C4-2B (cell line): ENCODE measurements at regions not wholly inside any gene's neighbourhood (a gene's known extent, or its start where the extent isn't known, plus 50 kb on each side); places are given as distances from the start of the nearest gene placed in this dataset.

Experiments
- H3K27ac ChIP-seq: fragments of 450-650 bp; 2 replicates; pipeline ENCODE4 v1.5.1; 2017
- CTCF ChIP-seq: fragments of 450-650 bp; conservative IDR thresholded peaks from 2 replicates; pipeline ENCODE4 v1.5.1; 2017; ENCODE audit warnings: mild to moderate bottlenecking
- ZFX ChIP-seq: fragments of 450-650 bp; IDR thresholded peaks from 2 replicates; pipeline ENCODE4 v1.6.1; 2017

DNA sequence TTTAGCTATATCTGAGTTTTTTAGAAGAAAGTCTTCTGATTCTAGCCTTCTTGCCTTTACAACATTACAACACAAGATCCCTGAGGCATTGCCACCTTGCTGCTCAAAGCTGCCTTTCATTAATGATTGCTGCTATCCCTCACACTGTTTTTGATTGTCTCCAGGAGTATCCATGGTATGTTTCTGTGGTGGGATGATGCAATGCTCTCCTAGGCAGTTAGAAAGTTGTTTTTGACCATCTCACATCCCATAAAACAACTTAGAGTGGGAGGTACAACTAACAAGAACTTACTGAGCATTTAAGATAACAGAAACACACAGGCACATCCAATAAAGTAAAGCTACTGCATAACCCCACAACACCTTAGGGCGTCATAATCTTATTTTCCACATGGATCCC is 1156.0 kb upstream of the LRRTM3 start:
- TF ChIP-seq CTCF (no peak), ZFX (no peak)
- H3K27ac ChIP-seq = no peak overlapping the region

GRCh38 chr10:65778753-65779152 is 1147.1 kb upstream of the LRRTM3 start:
- H3K27ac ChIP-seq = no peak overlapping the region
- TF ChIP-seq ZFX = no peak
- no peak for TF ChIP-seq CTCF

- no peak for TF ChIP-seq ZFX
- no peak for TF ChIP-seq CTCF
- H3K27ac ChIP-seq = no peak overlapping the region
Measured at GRCh38 chr10:65779985-65780384, 1145.9 kb upstream of the LRRTM3 start.

DNA sequence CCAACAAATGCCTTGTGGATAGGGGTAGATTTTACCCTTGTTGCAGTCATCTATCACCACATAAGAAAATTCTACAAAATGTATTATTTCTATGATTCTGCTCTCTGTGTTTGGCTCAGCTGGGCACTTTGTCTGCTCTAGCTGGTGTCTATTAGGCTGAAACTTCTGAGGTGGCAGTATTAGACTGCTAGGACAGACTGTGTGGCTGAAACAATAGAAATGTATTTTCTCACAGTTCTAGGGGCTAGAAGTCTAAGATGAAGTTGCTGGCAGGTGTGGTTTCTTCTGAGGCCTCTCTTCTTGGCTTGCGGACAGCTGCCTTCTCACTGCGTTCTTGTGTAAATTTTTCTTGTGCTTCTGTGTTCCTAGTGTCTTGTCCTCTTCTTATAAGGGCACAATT is 1139.6 kb upstream of the LRRTM3 start:
- H3K27ac ChIP-seq = no peak overlapping the region
- TF ChIP-seq ZFX (no peak), CTCF (no peak)

DNA sequence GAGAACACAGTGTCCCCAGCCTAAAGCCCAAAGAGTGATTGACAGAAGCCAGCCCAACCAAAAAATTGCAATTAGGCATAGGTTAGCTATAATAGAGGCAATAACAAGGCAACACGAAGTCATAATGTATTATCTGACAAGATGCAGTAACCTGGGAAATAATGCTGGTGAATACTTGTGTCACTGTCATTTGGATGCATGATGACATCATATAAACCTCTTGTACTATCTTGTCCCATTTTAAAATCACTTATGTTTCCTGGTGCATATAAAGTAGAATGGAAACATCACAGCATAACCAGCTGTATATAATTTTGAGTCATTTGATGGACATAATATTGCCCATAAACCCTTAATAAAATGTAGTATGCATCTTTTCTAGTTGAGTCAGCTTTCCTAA is 1138.3 kb upstream of the LRRTM3 start:
- TF ChIP-seq ZFX (no peak), CTCF (no peak)
- no peak overlapping the region for H3K27ac ChIP-seq

DNA sequence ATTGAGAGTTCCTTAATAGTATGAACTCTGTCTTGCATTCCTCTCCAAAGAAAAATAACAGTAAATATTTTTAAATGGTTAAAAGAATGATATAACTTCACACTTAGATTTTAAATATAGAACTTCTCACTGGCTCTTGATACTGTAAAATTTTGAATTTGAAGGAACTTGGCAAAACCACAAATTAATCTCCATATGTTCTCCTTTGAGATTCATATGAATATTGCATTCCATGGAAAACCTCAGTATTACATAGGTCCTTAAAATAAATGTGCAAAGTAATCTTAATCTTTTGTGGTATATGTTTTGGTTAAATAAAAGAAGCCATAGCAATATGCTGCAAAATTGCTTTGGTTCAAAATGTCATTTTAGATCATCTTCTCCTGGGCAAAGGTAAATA is 1137.6 kb upstream of the LRRTM3 start:
- TF ChIP-seq ZFX = no peak
- no peak for TF ChIP-seq CTCF
- H3K27ac ChIP-seq = no peak overlapping the region

GRCh38 chr10:65791979-65792378 is 1133.9 kb upstream of the LRRTM3 start:
- H3K27ac ChIP-seq = no peak overlapping the region
- TF ChIP-seq ZFX (no peak), CTCF (no peak)
